Naive thymus-derived CD4-positive, alpha-beta T cell (primary cell): ENCODE measurements at regions not wholly inside any gene's neighbourhood (a gene's known extent, or its start where the extent isn't known, plus 50 kb on each side); places are given as distances from the start of the nearest gene placed in this dataset.
A peak's percentile ranks its signal among the peaks of the same experiment; 100 is the strongest.
"Not testable (repeated sequence)": the region's sequence is repeated elsewhere in the genome, so short reads cannot be mapped to it uniquely, and the experiment has no call there.

ENCODE experiments used
- ATAC-seq: fragments of 150-1000 bp; cut with Tn5 transposase; 2 replicates; pipeline ENCODE4 v1.10.0; 2021; ENCODE audit warnings: mild to moderate bottlenecking, moderate library complexity
- CTCF ChIA-PET: fragments of 350-600 bp; sonication (Branson Sonifier 250); formaldehyde crosslinking; loops from one replicate; lab custom pipeline; 2021; ENCODE audit warnings: antibody characterized with exemption; lab: Charles Lee
- POLR2A ChIA-PET: fragments of 350-600 bp; sonication (Branson Sonifier 250); formaldehyde crosslinking; loops from one replicate; lab custom pipeline; 2021; ENCODE audit warnings: antibody characterized with exemption, inconsistent platforms; lab: Charles Lee
- DNase-seq, 9 donors: peaks; one replicate each; pipeline versions ENCODE4 v3.0.0 to v3.0.0-alpha.2; 2020 to 2022; ENCODE audit warnings: mixed read lengths in 1 of 9
- H3K27ac ChIP-seq: one replicate; pipeline ENCODE4 v1.7.0; 2013; ENCODE audit warnings: mild to moderate bottlenecking, low read depth, low read length, moderate library complexity
- H3K27me3 ChIP-seq, 2 donors: one replicate each; pipeline ENCODE4 v1.7.0; 2013; ENCODE audit warnings: low read length in 2 of 2, mild to moderate bottlenecking in 2 of 2, moderate library complexity in 2 of 2; ENCODE audit not compliant: control insufficient read depth in 2 of 2, insufficient read depth in 2 of 2
- H3K36me3 ChIP-seq, 3 experiments: 1 replicate in 2 of 3; 2 replicates in 1 of 3; pipeline ENCODE4 v1.7.0; 2013; ENCODE audit warnings: low read length in 3 of 3, mild to moderate bottlenecking in 3 of 3, moderate library complexity in 1 of 3; ENCODE audit not compliant: insufficient read depth in 3 of 3, control insufficient read depth in 2 of 3
- H3K4me1 ChIP-seq, 2 donors: one replicate each; pipeline ENCODE4 v1.7.0; 2013; ENCODE audit warnings: low read length in 2 of 2, mild to moderate bottlenecking in 2 of 2, moderate library complexity in 1 of 2; ENCODE audit not compliant: control insufficient read depth in 2 of 2, insufficient read depth in 2 of 2
- H3K4me3 ChIP-seq: 2 replicates; pipeline ENCODE4 v1.7.0; 2013; ENCODE audit warnings: mild to moderate bottlenecking, low read length
- H3K9me3 ChIP-seq, 3 experiments: 1 replicate in 2 of 3; 2 replicates in 1 of 3; pipeline ENCODE4 v1.7.0; 2013; ENCODE audit warnings: low read length in 3 of 3; ENCODE audit not compliant: control insufficient read depth in 2 of 3
- H3K27ac Mint-ChIP-seq, 9 donors: one replicate each; pipeline ENCODE4 v1.8.0; 2020 to 2022; ENCODE audit warnings: mixed read lengths in 9 of 9, mild to moderate bottlenecking in 8 of 9, moderate library complexity in 5 of 9, inconsistent platforms in 2 of 9
- H3K27me3 Mint-ChIP-seq, 5 donors: one replicate each; pipeline ENCODE4 v1.8.0; 2021 to 2022; ENCODE audit warnings: mixed read lengths in 5 of 5, mild to moderate bottlenecking in 1 of 5
- H3K36me3 Mint-ChIP-seq, 5 donors: one replicate each; pipeline ENCODE4 v1.8.0; 2020 to 2022; ENCODE audit warnings: mixed read lengths in 5 of 5, mild to moderate bottlenecking in 3 of 5, inconsistent platforms in 1 of 5
- H3K4me1 Mint-ChIP-seq, 7 donors: one replicate each; pipeline ENCODE4 v1.8.0; 2020 to 2022; ENCODE audit warnings: mixed read lengths in 7 of 7, mild to moderate bottlenecking in 3 of 7, inconsistent platforms in 1 of 7
- H3K4me3 Mint-ChIP-seq, 10 donors: one replicate each; pipeline ENCODE4 v1.8.0; 2020 to 2022; ENCODE audit warnings: mild to moderate bottlenecking in 10 of 10, mixed read lengths in 10 of 10, moderate library complexity in 6 of 10, inconsistent platforms in 2 of 10
- H3K9me3 Mint-ChIP-seq, 11 donors: one replicate each; pipeline ENCODE4 v1.8.0; 2020 to 2022; ENCODE audit warnings: mixed read lengths in 11 of 11, mild to moderate bottlenecking in 4 of 11, inconsistent platforms in 1 of 11, moderate library complexity in 1 of 11
- intact Hi-C, 2 donors: fragments of 100-400 bp; cut with micrococcal nuclease; formaldehyde crosslinking; loops; one replicate each; pipeline ENCODE4 v1.15.1; 2023

GRCh38 chr2:166716968-166717367 lies 171.3 kb upstream of the XIRP2 start:
- ChIA-PET CTCF (no interaction called here), POLR2A (no interaction called here)
- ATAC-seq: no peak
- no peak for DNase-seq
- Mint-ChIP-seq H3K9me3 (peaks cover 0 to 13% (median 3%) of the 10 kb centered on the region in 11 donors), H3K4me1 (no peaks in the 10 kb centered on the region), H3K27me3 (peaks cover 0 to 5% (median 0%) of the 10 kb centered on the region in 5 donors), H3K4me3 (no peak overlapping the region), H3K27ac (no peak overlapping the region), H3K36me3 (peaks cover 0 to 1% (median 0%) of the 10 kb centered on the region in 5 donors)
- Histone ChIP-seq H3K27ac (no peak overlapping the region), H3K36me3 (no peaks in the 10 kb centered on the region), H3K4me3 (no peak overlapping the region), H3K27me3 (no peaks in the 10 kb centered on the region), H3K4me1 (no peaks in the 10 kb centered on the region), H3K9me3 (no peaks in the 10 kb centered on the region)
- intact Hi-C loops: no loop called here

GRCh38 chr2:166700079-166700478 lies 188.2 kb upstream of the XIRP2 start:
- Histone ChIP-seq H3K9me3 (no peaks in the 10 kb centered on the region), H3K4me3 (no peak overlapping the region), H3K27me3 (no peaks in the 10 kb centered on the region), H3K27ac (no peak overlapping the region), H3K4me1 (no peaks in the 10 kb centered on the region), H3K36me3 (no peaks in the 10 kb centered on the region)
- peak in 2 of 9 donors; percentile 6 to 18 for DNase-seq
- Mint-ChIP-seq H3K36me3 (no peaks in the 10 kb centered on the region), H3K27me3 (peaks cover 0 to 8% (median 0%) of the 10 kb centered on the region in 5 donors), H3K4me3 (no peak overlapping the region), H3K9me3 (no peaks in the 10 kb centered on the region), H3K27ac (no peak overlapping the region), H3K4me1 (no peaks in the 10 kb centered on the region)
- ChIA-PET POLR2A (interaction anchor here (0.7 kb wide), 1 partner anchor 17 kb away, joined by 3 read pairs; no protein-coding TSS in a partner anchor), CTCF (no interaction called here)
- intact Hi-C loops: no loop called here
- ATAC-seq: no peak

- Mint-ChIP-seq H3K4me3 (no peak overlapping the region), H3K27me3 (peaks cover 0 to 8% (median 0%) of the 10 kb centered on the region in 5 donors), H3K27ac (no peak overlapping the region), H3K9me3 (peaks cover 0 to 18% (median 6%) of the 10 kb centered on the region in 11 donors), H3K36me3 (no peaks in the 10 kb centered on the region), H3K4me1 (no peaks in the 10 kb centered on the region)
- H3K4me3 ChIP-seq: no peak overlapping the region
- H3K27ac ChIP-seq: no peak overlapping the region
- intact Hi-C loops: loop anchor here in 1 of 2 donors (10.0 kb wide), 1 partner anchor 130 kb away; no protein-coding TSS in a partner anchor
- no peaks in the 10 kb centered on the region for H3K27me3 ChIP-seq
- DNase-seq: no peak
- no peaks in the 10 kb centered on the region for H3K36me3 ChIP-seq
- no peaks in the 10 kb centered on the region for H3K4me1 ChIP-seq
- ATAC-seq: no peak
- no peaks in the 10 kb centered on the region for H3K9me3 ChIP-seq
- ChIA-PET CTCF (no interaction called here), POLR2A (no interaction called here)
Observed at GRCh38 chr2:166695154-166695553, 193.1 kb upstream of the XIRP2 start.

GRCh38 chr2:166686057-166686456 lies 192.0 kb upstream of the SCN7A start:
- H3K36me3 ChIP-seq, H3K9me3 ChIP-seq, H3K4me3 Mint-ChIP-seq, H3K4me1 Mint-ChIP-seq, H3K36me3 Mint-ChIP-seq, H3K4me3 ChIP-seq, ATAC-seq, H3K4me1 ChIP-seq, CTCF ChIA-PET, H3K27me3 ChIP-seq, H3K27ac ChIP-seq, H3K27ac Mint-ChIP-seq, DNase-seq, POLR2A ChIA-PET, intact Hi-C loops: not testable (repeated sequence)
- H3K27me3 Mint-ChIP-seq: peaks cover 0 to 11% (median 0%) of the 10 kb centered on the region in 5 donors
- H3K9me3 Mint-ChIP-seq: peaks cover 0 to 15% (median 3%) of the 10 kb centered on the region in 11 donors

GRCh38 chr2:166677996-166678395 lies 183.9 kb upstream of the SCN7A start:
- H3K4me3 Mint-ChIP-seq: no peak overlapping the region
- Histone ChIP-seq H3K27ac (no peak overlapping the region), H3K4me1 (no peaks in the 10 kb centered on the region), H3K4me3 (no peak overlapping the region), H3K27me3 (no peaks in the 10 kb centered on the region), H3K36me3 (no peaks in the 10 kb centered on the region), H3K9me3 (no peaks in the 10 kb centered on the region)
- no peak for DNase-seq
- POLR2A ChIA-PET: no interaction called here
- H3K36me3 Mint-ChIP-seq: no peaks in the 10 kb centered on the region
- CTCF ChIA-PET: no interaction called here
- ATAC-seq: no peak
- no peak overlapping the region for H3K27ac Mint-ChIP-seq
- peaks cover 0 to 3% (median 0%) of the 10 kb centered on the region in 11 donors for H3K9me3 Mint-ChIP-seq
- H3K4me1 Mint-ChIP-seq: no peaks in the 10 kb centered on the region
- peaks cover 0 to 11% (median 0%) of the 10 kb centered on the region in 5 donors for H3K27me3 Mint-ChIP-seq
- intact Hi-C loops: no loop called here

- no peak for ATAC-seq
Observed at GRCh38 chr2:166676716-166677115, 182.7 kb upstream of the SCN7A start.

GRCh38 chr2:166675553-166675952 lies 181.5 kb upstream of the SCN7A start:
- H3K27ac ChIP-seq: no peak overlapping the region
- H3K36me3 Mint-ChIP-seq: no peaks in the 10 kb centered on the region
- H3K4me3 Mint-ChIP-seq: no peak overlapping the region
- ChIA-PET CTCF (no interaction called here), POLR2A (no interaction called here)
- no peaks in the 10 kb centered on the region for H3K36me3 ChIP-seq
- no peaks in the 10 kb centered on the region for H3K4me1 Mint-ChIP-seq
- no peaks in the 10 kb centered on the region for H3K9me3 Mint-ChIP-seq
- no peak overlapping the region for H3K27ac Mint-ChIP-seq
- H3K9me3 ChIP-seq: no peaks in the 10 kb centered on the region
- intact Hi-C loops: no loop called here
- no peaks in the 10 kb centered on the region for H3K27me3 ChIP-seq
- H3K4me1 ChIP-seq: no peaks in the 10 kb centered on the region
- H3K4me3 ChIP-seq: no peak overlapping the region
- H3K27me3 Mint-ChIP-seq: no peaks in the 10 kb centered on the region
- ATAC-seq (no peak), DNase-seq (no peak)

More at GRCh38 chr2:166676716-166677115, 182.7 kb upstream of the SCN7A start:
- H3K27me3 Mint-ChIP-seq: peaks cover 0 to 4% (median 0%) of the 10 kb centered on the region in 5 donors
- ChIA-PET POLR2A (no interaction called here), CTCF (no interaction called here)
- Histone ChIP-seq H3K9me3 (no peaks in the 10 kb centered on the region), H3K27ac (no peak overlapping the region), H3K36me3 (no peaks in the 10 kb centered on the region), H3K27me3 (no peaks in the 10 kb centered on the region), H3K4me3 (no peak overlapping the region), H3K4me1 (no peaks in the 10 kb centered on the region)
- no peaks in the 10 kb centered on the region for H3K4me1 Mint-ChIP-seq
- intact Hi-C loops: no loop called here
- DNase-seq: no peak
- H3K27ac Mint-ChIP-seq: no peak overlapping the region
- H3K4me3 Mint-ChIP-seq: no peak overlapping the region
- H3K36me3 Mint-ChIP-seq: no peaks in the 10 kb centered on the region
- no peaks in the 10 kb centered on the region for H3K9me3 Mint-ChIP-seq
